HEK293T (cell line): ENCODE measurements at regions not wholly inside any gene's neighbourhood (a gene's known extent, or its start where the extent isn't known, plus 50 kb on each side); places are given as distances from the start of the nearest gene placed in this dataset.

Experiments used
- CTCF ChIA-PET: fragments of 350-600 bp; formaldehyde crosslinking; extraction: SDS; loops from one replicate; lab custom pipeline; 2021; ENCODE audit warnings: antibody characterized with exemption, inconsistent platforms; lab: Yijun Ruan, JAX
- POLR2A ChIA-PET: fragments of 350-600 bp; formaldehyde crosslinking; extraction: SDS; loops from one replicate; lab custom pipeline; 2020; ENCODE audit warnings: antibody characterized with exemption, inconsistent platforms; lab: Yijun Ruan, JAX
- DNase-seq: peaks from one replicate; pipeline ENCODE4 v3.0.0; 2012; ENCODE audit warnings: mixed read lengths; ENCODE audit errors: extremely low spot score
- ARNT ChIP-seq: fragments of 450-650 bp; IDR thresholded peaks from 2 replicates; pipeline ENCODE4 v1.6.1; 2017; ENCODE audit warnings: mild to moderate bottlenecking
- BHLHE40 ChIP-seq: fragments of 450-650 bp; IDR thresholded peaks from 2 replicates; pipeline ENCODE4 v1.6.1; 2016; ENCODE audit warnings: mild to moderate bottlenecking, moderate library complexity, borderline replicate concordance
- CTBP1 ChIP-seq: fragments of 450-650 bp; IDR thresholded peaks from 2 replicates; pipeline ENCODE4 v1.6.1; 2016; ENCODE audit warnings: borderline replicate concordance
- ELF4 ChIP-seq: fragments of 450-650 bp; IDR thresholded peaks from 2 replicates; pipeline ENCODE4 v1.6.1; 2017; ENCODE audit warnings: antibody characterized with exemption
- FOXA1 ChIP-seq: fragments of 450-650 bp; IDR thresholded peaks from 2 replicates; pipeline ENCODE4 v1.6.1; 2016; ENCODE audit warnings: mild to moderate bottlenecking
- FOXK2 ChIP-seq: fragments of 450-650 bp; IDR thresholded peaks from 2 replicates; pipeline ENCODE4 v1.6.1; 2016; ENCODE audit warnings: mild to moderate bottlenecking
- FOXM1 ChIP-seq: fragments of 450-650 bp; IDR thresholded peaks from 2 replicates; pipeline ENCODE4 v1.6.1; 2017; ENCODE audit warnings: mild to moderate bottlenecking, borderline replicate concordance
- HDGF ChIP-seq: fragments of 450-650 bp; IDR thresholded peaks from 2 replicates; pipeline ENCODE4 v1.6.1; 2017; ENCODE audit warnings: antibody characterized with exemption, borderline replicate concordance
- L3MBTL2 ChIP-seq: fragments of 450-650 bp; conservative IDR thresholded peaks from 2 replicates; pipeline ENCODE4 v1.6.1; 2016; ENCODE audit warnings: mild to moderate bottlenecking
- LEF1 ChIP-seq: fragments of 450-650 bp; IDR thresholded peaks from 2 replicates; pipeline ENCODE4 v1.6.1; 2017; ENCODE audit warnings: mild to moderate bottlenecking, borderline replicate concordance
- NFRKB ChIP-seq: fragments of 450-650 bp; IDR thresholded peaks from 2 replicates; pipeline ENCODE4 v1.6.1; 2016; ENCODE audit warnings: mild to moderate bottlenecking, moderate library complexity
- PKNOX1 ChIP-seq: fragments of 450-650 bp; IDR thresholded peaks from 2 replicates; pipeline ENCODE4 v1.6.1; 2016
- SP1 ChIP-seq: fragments of 450-650 bp; IDR thresholded peaks from 2 replicates; pipeline ENCODE4 v1.6.1; 2017
- SUZ12 ChIP-seq: fragments of 450-650 bp; IDR thresholded peaks from 2 replicates; pipeline ENCODE4 v1.6.1; 2016; ENCODE audit warnings: mild to moderate bottlenecking
- TARDBP ChIP-seq: fragments of 450-650 bp; IDR thresholded peaks from 2 replicates; pipeline ENCODE4 v1.6.1; 2016
- ZNF384 ChIP-seq: fragments of 450-650 bp; IDR thresholded peaks from 2 replicates; pipeline ENCODE4 v1.6.1; 2016

- TF ChIP-seq FOXA1 (no peak), TARDBP (no peak), L3MBTL2 (no peak), SUZ12 (no peak), BHLHE40 (no peak), HDGF (no peak), PKNOX1 (no peak), FOXM1 (no peak), FOXK2 (no peak), CTBP1 (no peak), LEF1 (no peak)
- ChIA-PET CTCF (no interaction called here), POLR2A (no interaction called here)
- no peak for DNase-seq
These were observed 271.5 kb upstream of the C1orf87 start for GRCh38 chr1:60345049-60345448.

- CTCF ChIA-PET, result no interaction called here
- POLR2A ChIA-PET, result no interaction called here
- no peak for DNase-seq
- TF ChIP-seq L3MBTL2, result no peak
- TF ChIP-seq SP1, result no peak
- TF ChIP-seq FOXA1, result no peak
- TF ChIP-seq ELF4, result no peak
- no peak for TF ChIP-seq TARDBP
- TF ChIP-seq ARNT, result no peak
- TF ChIP-seq SUZ12, result no peak
- no peak for TF ChIP-seq PKNOX1
- TF ChIP-seq HDGF, result no peak
- TF ChIP-seq NFRKB, result no peak
- no peak for TF ChIP-seq FOXM1
- no peak for TF ChIP-seq FOXK2
- no peak for TF ChIP-seq CTBP1
- TF ChIP-seq LEF1, result no peak
- no peak for TF ChIP-seq BHLHE40
- no peak for TF ChIP-seq ZNF384
These were observed 270.2 kb upstream of the C1orf87 start for GRCh38 chr1:60343736-60344135.

GRCh38 chr1:60342569-60342968, 269.0 kb upstream of the C1orf87 start:
- TF ChIP-seq FOXA1 (no peak), L3MBTL2 (no peak), ELF4 (no peak), HDGF (no peak)
- ChIA-PET POLR2A (no interaction called here), CTCF (no interaction called here)
- DNase-seq, result no peak

GRCh38 chr1:60341274-60341673, 267.7 kb upstream of the C1orf87 start:
- ChIA-PET POLR2A (no interaction called here), CTCF (no interaction called here)
- TF ChIP-seq HDGF (no peak), BHLHE40 (no peak), FOXK2 (no peak), SP1 (no peak), FOXA1 (no peak)
- no peak for DNase-seq

- DNase-seq, result no peak
- ChIA-PET CTCF (no interaction called here), POLR2A (no interaction called here)
- TF ChIP-seq BHLHE40 (no peak), L3MBTL2 (no peak), TARDBP (no peak)
These were observed 258.1 kb upstream of the C1orf87 start for GRCh38 chr1:60331647-60332046.

- TF ChIP-seq ELF4 (no peak), NFRKB (no peak), FOXK2 (no peak), TARDBP (no peak), PKNOX1 (no peak), SP1 (no peak)
- POLR2A ChIA-PET, result no interaction called here
- CTCF ChIA-PET, result interaction anchor here (0.8 kb wide), 1 partner anchor 8 kb away, joined by 3 read pairs; no protein-coding TSS in a partner anchor
- DNase-seq, result no peak
These were observed 256.1 kb upstream of the C1orf87 start for GRCh38 chr1:60329651-60330050.

GRCh38 chr1:60311838-60312237, 238.3 kb upstream of the C1orf87 start:
- no peak for DNase-seq
- CTCF ChIA-PET, result no interaction called here
- POLR2A ChIA-PET, result no interaction called here
- no peak for TF ChIP-seq ELF4
- TF ChIP-seq FOXK2, result no peak
- no peak for TF ChIP-seq SP1
- TF ChIP-seq HDGF, result no peak
- TF ChIP-seq TARDBP, result no peak
- no peak for TF ChIP-seq NFRKB
